GM10266 (cell line): ENCODE measurements at regions not wholly inside any gene's neighbourhood (a gene's known extent, or its start where the extent isn't known, plus 50 kb on each side); places are given as distances from the start of the nearest gene placed in this dataset.

Experiments used
- DNase-seq: peaks from one replicate; pipeline ENCODE4 v3.0.0; 2012; ENCODE audit errors: extremely low spot score
- TF ChIP-seq, protein P1 (sequence below): IDR thresholded peaks from 2 replicates; pipeline ENCODE4 v1.5.1; 2012; ENCODE audit warnings: mild to moderate bottlenecking, low read depth; ENCODE audit not compliant: control insufficient read depth, insufficient read depth; ENCODE audit errors: missing control alignments

DNA sequence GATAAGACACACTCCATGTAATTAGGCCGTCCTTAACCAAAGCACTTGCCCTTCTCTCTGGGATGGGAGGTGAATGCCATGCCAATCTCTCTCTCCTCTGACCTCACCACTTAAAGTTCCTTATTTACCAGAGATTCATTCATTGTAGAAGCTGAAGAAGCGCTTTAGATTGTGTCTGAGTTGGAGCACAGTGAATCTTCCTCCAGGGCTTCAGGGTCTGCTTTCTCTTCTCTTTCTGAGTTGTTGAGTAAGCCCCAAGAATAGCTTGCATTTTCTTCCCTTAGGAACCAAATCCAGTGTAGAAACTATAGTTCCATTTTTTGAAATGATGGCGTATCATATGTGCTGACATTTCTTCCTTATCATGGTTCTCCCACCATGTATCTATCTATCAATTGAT is 104.5 kb upstream of the MAML3 start:
- DNase-seq: no peak
- TF ChIP-seq, protein P1, sequence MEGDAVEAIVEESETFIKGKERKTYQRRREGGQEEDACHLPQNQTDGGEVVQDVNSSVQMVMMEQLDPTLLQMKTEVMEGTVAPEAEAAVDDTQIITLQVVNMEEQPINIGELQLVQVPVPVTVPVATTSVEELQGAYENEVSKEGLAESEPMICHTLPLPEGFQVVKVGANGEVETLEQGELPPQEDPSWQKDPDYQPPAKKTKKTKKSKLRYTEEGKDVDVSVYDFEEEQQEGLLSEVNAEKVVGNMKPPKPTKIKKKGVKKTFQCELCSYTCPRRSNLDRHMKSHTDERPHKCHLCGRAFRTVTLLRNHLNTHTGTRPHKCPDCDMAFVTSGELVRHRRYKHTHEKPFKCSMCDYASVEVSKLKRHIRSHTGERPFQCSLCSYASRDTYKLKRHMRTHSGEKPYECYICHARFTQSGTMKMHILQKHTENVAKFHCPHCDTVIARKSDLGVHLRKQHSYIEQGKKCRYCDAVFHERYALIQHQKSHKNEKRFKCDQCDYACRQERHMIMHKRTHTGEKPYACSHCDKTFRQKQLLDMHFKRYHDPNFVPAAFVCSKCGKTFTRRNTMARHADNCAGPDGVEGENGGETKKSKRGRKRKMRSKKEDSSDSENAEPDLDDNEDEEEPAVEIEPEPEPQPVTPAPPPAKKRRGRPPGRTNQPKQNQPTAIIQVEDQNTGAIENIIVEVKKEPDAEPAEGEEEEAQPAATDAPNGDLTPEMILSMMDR: no peak

DNA sequence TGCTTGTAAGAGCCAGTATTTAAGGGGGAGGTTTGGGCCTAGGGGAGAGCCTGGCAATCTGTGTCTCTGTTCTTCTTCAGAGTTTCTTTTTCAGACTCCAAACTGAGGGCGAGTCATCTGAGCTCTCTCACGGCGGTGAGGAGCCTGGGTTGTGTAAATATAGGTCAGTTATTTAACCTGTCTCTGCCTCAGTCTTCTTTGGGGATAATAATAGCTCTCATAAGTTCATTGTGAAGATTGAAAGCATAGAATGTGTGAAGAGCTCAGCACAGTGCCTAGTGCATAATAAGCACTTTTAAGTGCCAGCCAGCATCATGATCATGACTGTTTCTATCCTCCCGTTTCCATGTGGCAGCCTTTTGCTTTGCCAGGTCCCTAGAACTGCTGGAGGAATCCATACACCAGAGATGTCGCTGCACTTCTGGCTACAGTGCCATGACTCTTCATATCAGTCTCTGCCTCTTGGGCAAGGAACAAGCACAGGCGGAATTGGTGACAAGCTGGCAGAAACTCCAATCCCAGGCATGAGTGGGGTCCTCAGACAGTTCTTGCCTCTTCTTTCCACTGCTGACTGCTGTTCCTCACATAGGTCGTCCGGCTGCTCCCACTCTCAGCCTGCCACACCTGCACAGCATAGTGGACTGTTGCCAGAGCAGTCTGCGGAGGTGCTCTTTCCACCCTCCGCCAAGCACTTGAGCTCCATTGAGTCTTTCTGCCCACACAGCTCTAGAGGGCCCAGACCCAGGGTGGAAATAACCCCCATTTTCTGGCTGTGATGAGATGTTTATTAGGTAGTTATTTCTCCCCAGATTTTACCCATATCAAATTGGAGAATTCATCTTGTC is 103.7 kb upstream of the MAML3 start:
- TF ChIP-seq, protein P1: no peak
- DNase-seq: no peak

DNA sequence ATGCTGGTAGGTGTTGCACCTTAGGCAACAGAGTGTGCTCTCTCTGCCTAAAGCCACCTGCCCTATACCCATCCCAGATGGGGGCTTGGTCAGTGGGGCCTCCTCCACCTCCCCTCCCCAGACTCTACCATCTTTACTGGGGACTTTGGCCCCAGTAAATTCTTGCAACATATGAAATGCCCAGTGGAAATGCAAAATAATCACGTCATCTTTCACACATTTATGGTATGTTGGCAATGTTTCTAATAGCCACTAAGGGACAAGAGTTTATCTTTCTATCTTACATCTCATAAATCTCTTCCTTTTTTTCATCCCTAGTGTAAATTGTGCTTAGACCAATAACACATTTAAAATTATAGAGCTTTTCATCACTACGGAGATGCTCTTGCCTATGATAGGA is 103.0 kb upstream of the MAML3 start:
- no peak for DNase-seq
- TF ChIP-seq, protein P1: no peak

DNA sequence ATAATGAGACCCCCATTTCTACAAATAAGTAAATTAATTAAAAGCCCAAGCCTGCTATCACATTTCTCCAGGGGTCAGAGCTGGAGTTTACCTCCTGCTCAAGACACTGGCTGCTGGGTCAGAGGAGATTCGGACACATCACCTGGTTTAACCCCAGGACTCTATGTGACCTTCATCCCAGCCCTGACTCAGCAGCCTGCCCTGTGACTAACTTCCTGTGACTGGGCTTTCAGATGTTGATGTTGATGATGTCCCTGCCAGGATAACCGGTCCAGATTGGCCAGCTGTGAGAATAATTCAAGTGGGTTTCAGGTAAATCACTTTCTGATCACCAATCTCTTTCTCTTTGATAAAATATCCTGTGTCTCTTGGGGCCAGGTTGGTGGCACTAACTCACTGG is 102.4 kb upstream of the MAML3 start:
- TF ChIP-seq, protein P1: no peak
- DNase-seq: no peak

DNA sequence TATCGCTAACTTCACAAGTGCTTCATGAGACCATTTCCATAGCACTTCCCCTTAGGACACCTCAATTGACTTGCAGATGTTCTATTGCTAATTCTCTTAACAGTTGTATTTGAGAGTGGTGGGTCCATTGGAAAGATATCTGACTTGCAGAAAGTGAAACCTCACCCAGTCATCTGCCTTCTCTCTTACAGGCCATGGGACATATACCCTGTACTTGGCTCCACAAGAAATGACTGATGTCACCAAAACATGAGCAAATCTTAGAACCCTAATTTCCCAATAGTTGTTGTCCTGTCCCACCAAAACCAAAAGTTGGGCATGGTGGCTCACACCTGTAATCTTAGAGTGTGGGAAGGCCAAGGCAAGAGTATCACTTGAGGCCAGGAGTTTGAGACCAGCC is 101.9 kb upstream of the MAML3 start:
- TF ChIP-seq, protein P1: no peak
- no peak for DNase-seq

DNA sequence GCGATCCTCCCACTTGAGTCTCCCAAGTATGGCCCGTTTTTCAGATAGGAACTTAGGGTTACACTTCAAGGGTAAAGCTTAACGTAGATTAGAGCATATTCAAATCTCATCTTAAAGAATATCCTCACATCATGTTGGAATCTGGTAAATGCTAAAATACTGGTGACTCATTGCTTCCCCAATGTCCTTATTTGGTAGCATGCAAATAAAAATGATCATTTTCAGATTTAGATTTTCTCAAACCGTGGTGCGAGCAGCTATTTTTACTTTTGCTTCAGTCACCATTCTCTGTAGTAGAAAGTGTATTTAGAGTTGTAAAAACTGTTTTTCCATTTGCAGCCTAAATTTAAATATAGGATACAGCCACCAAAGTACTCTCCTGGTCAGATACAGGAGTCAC is 101.5 kb upstream of the MAML3 start:
- DNase-seq: no peak
- TF ChIP-seq, protein P1: no peak

DNA sequence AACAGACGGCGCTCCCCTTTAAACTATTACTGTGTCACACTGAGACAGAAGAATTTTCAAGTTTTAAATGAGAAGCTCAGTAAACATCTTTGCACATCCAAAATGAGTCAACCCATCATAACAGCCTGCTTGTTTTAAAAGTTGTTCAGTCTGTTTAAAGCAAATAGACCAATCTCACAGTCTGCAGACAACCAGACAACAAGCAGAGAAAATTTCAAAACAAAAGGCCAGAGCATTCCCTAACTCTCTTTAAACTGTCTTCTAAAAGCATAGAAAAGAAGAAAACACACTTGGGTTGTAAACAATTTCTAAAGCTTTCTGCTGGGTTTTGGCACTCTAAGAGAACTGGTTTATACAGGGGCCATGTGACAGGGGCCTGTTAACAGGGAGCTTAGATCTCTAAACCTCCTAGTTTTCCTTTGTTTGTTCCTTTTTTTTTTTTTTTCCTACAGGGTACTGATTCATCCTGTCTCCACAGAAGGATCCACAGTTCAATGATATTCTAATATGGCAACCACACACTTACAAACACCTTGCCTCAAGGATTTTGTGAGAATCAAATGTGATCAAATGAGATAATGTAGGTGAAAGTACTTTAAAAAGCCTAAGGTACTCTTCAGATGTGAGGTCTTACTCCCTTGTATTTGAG is 100.8 kb upstream of the MAML3 start:
- TF ChIP-seq, protein P1: no peak
- DNase-seq: no peak
